ENCODE measurements at regions not wholly inside any gene's neighbourhood (a gene's known extent, or its start where the extent isn't known, plus 50 kb on each side); places are given as distances from the start of the nearest gene placed in this dataset.

DNA sequence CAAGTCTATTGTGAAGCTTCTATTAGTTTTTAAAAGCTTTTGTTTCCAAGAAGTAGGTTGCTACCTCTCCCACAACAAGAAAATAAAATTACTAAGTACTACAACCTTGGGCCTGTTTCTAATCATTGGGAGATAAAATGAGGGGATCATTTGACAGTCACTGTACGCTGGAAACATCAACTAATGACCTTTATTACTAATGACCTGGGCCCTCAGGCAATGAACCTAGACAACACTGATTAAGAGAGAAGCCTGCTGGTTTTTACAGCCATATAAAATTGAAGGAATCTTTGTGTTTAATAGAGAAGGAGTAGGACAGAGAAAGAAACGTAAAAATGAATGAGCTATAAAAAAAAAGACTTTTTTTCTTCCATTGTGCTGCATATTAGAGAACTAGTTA, 1000.9 kb downstream of the STPG2 start:
- Histone ChIP-seq H3K4me3 (ENCODE audit: low read depth, low read length) (no peak overlapping the region), H3K4me1 (ENCODE audit: control insufficient read depth, insufficient read depth, low read length) (peaks cover 16% of the 10 kb centered on the region), H3K27ac (ENCODE audit: low read depth, low read length) (no peak overlapping the region), H3K36me3 (ENCODE audit: control insufficient read depth, insufficient read depth, low read length) (no peaks in the 10 kb centered on the region), H3K27me3 (ENCODE audit: control insufficient read depth, insufficient read depth, low read length) (no peaks in the 10 kb centered on the region), H3K9me3 (ENCODE audit: control insufficient read depth, insufficient read depth, low read length) (peaks cover 26% of the 10 kb centered on the region), H3K9ac (ENCODE audit: low read depth, low read length) (no peak overlapping the region)

DNA sequence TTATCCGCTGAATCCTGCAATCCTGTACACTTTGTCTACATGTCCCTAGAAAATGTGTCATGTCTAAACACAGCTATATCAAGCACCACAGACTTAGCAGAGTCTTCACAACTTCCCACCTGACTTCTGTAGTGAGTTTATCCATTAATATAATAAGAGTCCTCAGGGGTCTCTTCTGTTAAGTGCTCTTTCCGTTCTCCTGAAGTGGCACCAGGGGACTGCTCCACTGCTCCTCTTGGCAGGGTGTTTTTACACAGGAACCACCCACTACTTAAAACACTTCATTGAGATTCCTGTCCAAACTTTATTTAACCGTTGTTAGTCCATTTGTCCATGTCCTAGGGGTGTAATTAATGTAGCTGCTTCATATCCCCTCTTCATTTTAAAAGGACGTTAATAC, 1000.4 kb downstream of the STPG2 start:
- Histone ChIP-seq H3K9me3 (ENCODE audit: control insufficient read depth, insufficient read depth, low read length) (peaks cover 26% of the 10 kb centered on the region), H3K36me3 (ENCODE audit: control insufficient read depth, insufficient read depth, low read length) (no peaks in the 10 kb centered on the region), H3K9ac (ENCODE audit: low read depth, low read length) (no peak overlapping the region), H3K27ac (ENCODE audit: low read depth, low read length) (no peak overlapping the region), H3K4me3 (ENCODE audit: low read depth, low read length) (no peak overlapping the region), H3K27me3 (ENCODE audit: control insufficient read depth, insufficient read depth, low read length) (no peaks in the 10 kb centered on the region), H3K4me1 (ENCODE audit: control insufficient read depth, insufficient read depth, low read length) (peaks cover 16% of the 10 kb centered on the region)

- Histone ChIP-seq H3K9me3 (ENCODE audit: control insufficient read depth, insufficient read depth, low read length) (peaks cover 22% of the 10 kb centered on the region), H3K4me3 (ENCODE audit: low read depth, low read length) (no peak overlapping the region), H3K27ac (ENCODE audit: low read depth, low read length) (no peak overlapping the region), H3K36me3 (ENCODE audit: control insufficient read depth, insufficient read depth, low read length) (no peaks in the 10 kb centered on the region), H3K4me1 (ENCODE audit: control insufficient read depth, insufficient read depth, low read length) (peaks cover 16% of the 10 kb centered on the region), H3K9ac (ENCODE audit: low read depth, low read length) (no peak overlapping the region), H3K27me3 (ENCODE audit: control insufficient read depth, insufficient read depth, low read length) (no peaks in the 10 kb centered on the region)
Observed at GRCh38 chr4:97144199-97144598, 999.1 kb downstream of the STPG2 start.

DNA sequence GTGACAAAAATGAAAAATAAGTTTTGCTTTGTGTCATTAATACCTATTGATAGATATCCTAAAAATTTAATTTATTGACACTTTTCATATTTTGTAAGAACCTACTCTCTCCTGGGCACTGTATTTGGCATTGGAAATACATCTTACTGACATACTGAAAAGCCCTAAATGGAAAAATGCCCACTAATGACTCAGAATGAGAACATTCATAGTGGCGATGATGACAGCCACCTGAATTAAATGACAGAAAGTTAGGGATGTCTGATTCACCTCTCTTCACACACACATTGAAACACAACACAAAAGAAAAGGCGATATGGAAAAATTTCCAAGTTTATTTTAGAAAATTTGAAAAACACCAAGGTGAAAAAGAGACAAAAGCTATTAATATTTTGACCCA, 992.3 kb downstream of the STPG2 start:
- Histone ChIP-seq H3K27me3 (ENCODE audit: control insufficient read depth, insufficient read depth, low read length) (no peaks in the 10 kb centered on the region), H3K36me3 (ENCODE audit: control insufficient read depth, insufficient read depth, low read length) (no peaks in the 10 kb centered on the region), H3K27ac (ENCODE audit: low read depth, low read length) (no peak overlapping the region), H3K9ac (ENCODE audit: low read depth, low read length) (no peak overlapping the region), H3K4me3 (ENCODE audit: low read depth, low read length) (no peak overlapping the region), H3K9me3 (ENCODE audit: control insufficient read depth, insufficient read depth, low read length) (no peaks in the 10 kb centered on the region), H3K4me1 (ENCODE audit: control insufficient read depth, insufficient read depth, low read length) (no peaks in the 10 kb centered on the region)

DNA sequence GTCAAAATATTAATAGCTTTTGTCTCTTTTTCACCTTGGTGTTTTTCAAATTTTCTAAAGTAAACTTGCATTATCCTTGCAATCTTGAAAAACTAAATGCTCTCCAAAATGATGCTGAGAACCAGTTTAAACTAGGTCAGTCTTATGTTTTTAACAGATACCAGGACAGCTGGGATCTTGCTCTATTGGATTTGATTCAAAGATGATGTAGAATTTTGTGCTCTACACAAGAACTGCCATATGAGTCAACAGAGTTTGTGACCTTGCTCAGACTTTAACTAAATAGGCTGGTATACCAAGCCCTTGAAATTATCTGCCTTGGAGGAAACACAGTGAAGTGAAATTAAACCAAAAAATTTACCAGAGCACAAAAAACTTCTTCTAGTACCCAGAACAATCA, 991.1 kb downstream of the STPG2 start:
- Histone ChIP-seq H3K4me1 (ENCODE audit: control insufficient read depth, insufficient read depth, low read length) (no peaks in the 10 kb centered on the region), H3K9ac (ENCODE audit: low read depth, low read length) (no peak overlapping the region), H3K27ac (ENCODE audit: low read depth, low read length) (no peak overlapping the region), H3K27me3 (ENCODE audit: control insufficient read depth, insufficient read depth, low read length) (no peaks in the 10 kb centered on the region), H3K4me3 (ENCODE audit: low read depth, low read length) (no peak overlapping the region), H3K9me3 (ENCODE audit: control insufficient read depth, insufficient read depth, low read length) (no peaks in the 10 kb centered on the region), H3K36me3 (ENCODE audit: control insufficient read depth, insufficient read depth, low read length) (no peaks in the 10 kb centered on the region)

DNA sequence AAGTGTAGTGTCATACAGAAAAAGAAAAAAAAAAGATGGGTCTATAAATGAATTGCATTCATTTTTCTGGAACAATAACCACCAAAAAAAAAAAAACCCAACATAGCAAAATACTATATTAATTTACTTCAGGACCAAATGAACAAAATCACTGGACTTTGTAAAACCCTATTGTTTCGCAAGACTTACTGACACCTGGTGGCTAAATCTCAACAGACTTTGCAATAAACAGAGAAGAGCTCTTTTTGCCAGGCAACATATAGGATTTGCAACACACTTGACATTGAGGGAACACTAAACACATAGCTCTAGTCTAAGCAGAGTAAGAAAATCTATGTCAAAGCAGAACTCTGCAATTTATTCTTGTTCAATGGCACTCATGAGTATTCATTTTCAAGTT, 990.2 kb downstream of the STPG2 start:
- no peak overlapping the region for H3K27ac ChIP-seq (ENCODE audit: low read depth, low read length)
- no peaks in the 10 kb centered on the region for H3K4me1 ChIP-seq (ENCODE audit: control insufficient read depth, insufficient read depth, low read length)
- H3K9ac ChIP-seq (ENCODE audit: low read depth, low read length) = no peak overlapping the region
- H3K27me3 ChIP-seq (ENCODE audit: control insufficient read depth, insufficient read depth, low read length) = no peaks in the 10 kb centered on the region
- H3K36me3 ChIP-seq (ENCODE audit: control insufficient read depth, insufficient read depth, low read length) = no peaks in the 10 kb centered on the region
- no peaks in the 10 kb centered on the region for H3K9me3 ChIP-seq (ENCODE audit: control insufficient read depth, insufficient read depth, low read length)
- H3K4me3 ChIP-seq (ENCODE audit: low read depth, low read length) = no peak overlapping the region

DNA sequence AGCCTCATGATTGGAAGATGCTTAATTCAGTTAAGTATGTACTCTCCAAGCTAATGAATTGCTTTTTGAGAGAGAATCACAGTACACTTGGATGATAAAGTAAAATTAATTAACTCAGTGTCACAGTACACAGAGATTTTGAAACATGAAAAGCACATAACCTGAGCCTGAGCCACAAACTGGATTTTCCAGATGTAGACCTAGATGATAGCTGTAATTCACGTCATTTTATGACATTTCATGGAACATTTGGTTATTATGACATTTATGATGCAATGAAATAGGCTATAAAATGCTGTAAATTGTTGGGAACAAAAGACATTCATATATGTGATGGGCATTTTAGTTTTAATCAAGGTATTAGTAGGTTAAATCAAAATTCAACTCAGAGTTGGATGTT, 983.7 kb downstream of the STPG2 start:
- no peaks in the 10 kb centered on the region for H3K9me3 ChIP-seq (ENCODE audit: control insufficient read depth, insufficient read depth, low read length)
- H3K27ac ChIP-seq (ENCODE audit: low read depth, low read length) = no peak overlapping the region
- H3K4me3 ChIP-seq (ENCODE audit: low read depth, low read length) = no peak overlapping the region
- no peaks in the 10 kb centered on the region for H3K27me3 ChIP-seq (ENCODE audit: control insufficient read depth, insufficient read depth, low read length)
- H3K9ac ChIP-seq (ENCODE audit: low read depth, low read length) = no peak overlapping the region
- H3K36me3 ChIP-seq (ENCODE audit: control insufficient read depth, insufficient read depth, low read length) = no peaks in the 10 kb centered on the region
- H3K4me1 ChIP-seq (ENCODE audit: control insufficient read depth, insufficient read depth, low read length) = no peaks in the 10 kb centered on the region

DNA sequence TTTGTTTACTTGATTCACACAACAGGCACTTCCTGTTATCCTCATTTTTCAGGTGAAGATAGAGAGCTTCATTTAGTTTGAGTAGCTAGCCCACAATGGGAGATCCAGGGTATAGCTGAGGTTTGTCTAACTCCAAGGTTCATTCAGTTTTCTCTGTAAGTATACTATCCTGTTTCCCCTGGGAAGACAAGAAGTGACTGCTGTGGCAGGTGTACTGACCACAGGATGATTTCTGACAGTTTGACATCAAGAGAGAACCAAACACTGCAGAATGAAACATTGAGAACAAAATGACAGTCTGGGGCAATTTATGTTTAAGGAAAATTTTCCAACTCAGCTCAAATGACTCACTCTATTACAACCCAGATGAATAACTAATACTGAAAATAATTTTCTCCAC, 958.0 kb downstream of the STPG2 start:
- H3K4me3 ChIP-seq (ENCODE audit: low read depth, low read length) = no peak overlapping the region
- no peaks in the 10 kb centered on the region for H3K36me3 ChIP-seq (ENCODE audit: control insufficient read depth, insufficient read depth, low read length)
- no peak overlapping the region for H3K9ac ChIP-seq (ENCODE audit: low read depth, low read length)
- no peak overlapping the region for H3K27ac ChIP-seq (ENCODE audit: low read depth, low read length)
- peaks cover 3% of the 10 kb centered on the region; the same call in 1 of the 2 replicates for H3K9me3 ChIP-seq (ENCODE audit: control insufficient read depth, insufficient read depth, low read length)
- 0 out of 2 replicates have a peak, but pooled peaks cover 4% of the 10 kb centered on the region for H3K4me1 ChIP-seq (ENCODE audit: control insufficient read depth, insufficient read depth, low read length)
- no peaks in the 10 kb centered on the region for H3K27me3 ChIP-seq (ENCODE audit: control insufficient read depth, insufficient read depth, low read length)

- H3K36me3 ChIP-seq (ENCODE audit: control insufficient read depth, insufficient read depth, low read length) = no peaks in the 10 kb centered on the region
- H3K4me1 ChIP-seq (ENCODE audit: control insufficient read depth, insufficient read depth, low read length) = peaks cover 6% of the 10 kb centered on the region
- H3K9me3 ChIP-seq (ENCODE audit: control insufficient read depth, insufficient read depth, low read length) = no peaks in the 10 kb centered on the region
- H3K27me3 ChIP-seq (ENCODE audit: control insufficient read depth, insufficient read depth, low read length) = no peaks in the 10 kb centered on the region
- H3K27ac ChIP-seq (ENCODE audit: low read depth, low read length) = no peak overlapping the region
- no peak overlapping the region for H3K4me3 ChIP-seq (ENCODE audit: low read depth, low read length)
- no peak overlapping the region for H3K9ac ChIP-seq (ENCODE audit: low read depth, low read length)
Observed at GRCh38 chr4:97197106-97197505, 946.2 kb downstream of the STPG2 start.

DNA sequence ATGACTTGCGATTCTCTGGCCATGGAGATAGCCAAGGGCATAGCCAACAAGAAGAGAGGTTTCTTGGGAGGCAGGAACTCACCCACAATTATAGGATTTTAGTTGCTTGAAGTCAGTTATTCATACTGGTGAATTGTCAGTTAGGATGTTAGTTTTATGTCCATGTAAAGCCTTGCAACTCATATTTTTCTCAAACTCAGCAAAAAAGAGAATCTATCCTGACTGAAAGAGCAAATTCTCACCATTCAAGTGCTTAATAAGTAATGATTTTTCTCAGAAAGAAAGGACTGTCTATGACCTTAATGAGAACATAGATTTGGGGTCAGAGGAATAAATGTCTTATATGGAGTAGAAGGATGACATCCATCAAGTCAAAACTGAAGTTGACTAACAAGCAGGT, 934.5 kb downstream of the STPG2 start:
- Histone ChIP-seq H3K27ac (ENCODE audit: low read depth, low read length) (no peak overlapping the region), H3K4me3 (ENCODE audit: low read depth, low read length) (no peak overlapping the region), H3K4me1 (ENCODE audit: control insufficient read depth, insufficient read depth, low read length) (peaks cover 11% of the 10 kb centered on the region; the same call in 1 of the 2 replicates), H3K36me3 (ENCODE audit: control insufficient read depth, insufficient read depth, low read length) (no peaks in the 10 kb centered on the region), H3K27me3 (ENCODE audit: control insufficient read depth, insufficient read depth, low read length) (no peaks in the 10 kb centered on the region), H3K9ac (ENCODE audit: low read depth, low read length) (no peak overlapping the region), H3K9me3 (ENCODE audit: control insufficient read depth, insufficient read depth, low read length) (no peaks in the 10 kb centered on the region)

DNA sequence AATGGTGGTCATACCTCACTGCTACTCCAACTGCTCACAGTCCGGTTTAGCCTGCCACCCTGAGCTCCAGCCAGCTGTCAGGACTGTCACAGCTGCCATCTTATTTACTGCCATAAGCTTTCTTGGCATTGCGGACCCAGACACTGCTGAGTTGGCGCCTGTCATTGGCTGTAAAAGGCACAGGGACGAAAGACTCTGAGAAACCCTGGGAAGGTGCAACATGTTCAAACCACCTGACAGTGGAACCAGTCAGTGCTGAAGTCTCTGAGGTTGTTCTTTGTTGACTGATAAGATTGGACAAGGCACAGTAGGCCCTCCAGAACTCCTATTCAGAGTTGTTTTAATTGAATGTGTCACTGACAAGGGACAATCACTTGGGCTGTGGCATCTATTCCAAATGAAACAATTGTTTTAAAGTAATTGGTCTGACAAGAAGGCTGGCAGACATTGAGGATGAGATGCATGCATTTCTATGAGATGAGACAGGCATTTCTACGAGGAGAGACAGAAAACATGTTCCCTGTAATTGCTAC, 927.8 kb downstream of the STPG2 start:
- no peaks in the 10 kb centered on the region for H3K27me3 ChIP-seq (ENCODE audit: control insufficient read depth, insufficient read depth, low read length)
- no peaks in the 10 kb centered on the region for H3K9me3 ChIP-seq (ENCODE audit: control insufficient read depth, insufficient read depth, low read length)
- H3K27ac ChIP-seq (ENCODE audit: low read depth, low read length) = no peak overlapping the region
- no peaks in the 10 kb centered on the region for H3K4me1 ChIP-seq (ENCODE audit: control insufficient read depth, insufficient read depth, low read length)
- no peak overlapping the region for H3K9ac ChIP-seq (ENCODE audit: low read depth, low read length)
- H3K4me3 ChIP-seq (ENCODE audit: low read depth, low read length) = no peak overlapping the region
- H3K36me3 ChIP-seq (ENCODE audit: control insufficient read depth, insufficient read depth, low read length) = no peaks in the 10 kb centered on the region

- Histone ChIP-seq H3K27ac (ENCODE audit: low read depth, low read length) (no peak overlapping the region), H3K36me3 (ENCODE audit: control insufficient read depth, insufficient read depth, low read length) (no peaks in the 10 kb centered on the region), H3K27me3 (ENCODE audit: control insufficient read depth, insufficient read depth, low read length) (no peaks in the 10 kb centered on the region), H3K9me3 (ENCODE audit: control insufficient read depth, insufficient read depth, low read length) (no peaks in the 10 kb centered on the region), H3K4me1 (ENCODE audit: control insufficient read depth, insufficient read depth, low read length) (no peaks in the 10 kb centered on the region), H3K9ac (ENCODE audit: low read depth, low read length) (no peak overlapping the region), H3K4me3 (ENCODE audit: low read depth, low read length) (no peak overlapping the region)
Observed at GRCh38 chr4:97216046-97216445, 927.2 kb downstream of the STPG2 start.

Data from HUES48 (cell line).